ENCODE measurements at regions not wholly inside any gene's neighbourhood (a gene's known extent, or its start where the extent isn't known, plus 50 kb on each side); places are given as distances from the start of the nearest gene placed in this dataset.
A peak's percentile ranks its signal among the peaks of the same experiment; 100 is the strongest.

DNA sequence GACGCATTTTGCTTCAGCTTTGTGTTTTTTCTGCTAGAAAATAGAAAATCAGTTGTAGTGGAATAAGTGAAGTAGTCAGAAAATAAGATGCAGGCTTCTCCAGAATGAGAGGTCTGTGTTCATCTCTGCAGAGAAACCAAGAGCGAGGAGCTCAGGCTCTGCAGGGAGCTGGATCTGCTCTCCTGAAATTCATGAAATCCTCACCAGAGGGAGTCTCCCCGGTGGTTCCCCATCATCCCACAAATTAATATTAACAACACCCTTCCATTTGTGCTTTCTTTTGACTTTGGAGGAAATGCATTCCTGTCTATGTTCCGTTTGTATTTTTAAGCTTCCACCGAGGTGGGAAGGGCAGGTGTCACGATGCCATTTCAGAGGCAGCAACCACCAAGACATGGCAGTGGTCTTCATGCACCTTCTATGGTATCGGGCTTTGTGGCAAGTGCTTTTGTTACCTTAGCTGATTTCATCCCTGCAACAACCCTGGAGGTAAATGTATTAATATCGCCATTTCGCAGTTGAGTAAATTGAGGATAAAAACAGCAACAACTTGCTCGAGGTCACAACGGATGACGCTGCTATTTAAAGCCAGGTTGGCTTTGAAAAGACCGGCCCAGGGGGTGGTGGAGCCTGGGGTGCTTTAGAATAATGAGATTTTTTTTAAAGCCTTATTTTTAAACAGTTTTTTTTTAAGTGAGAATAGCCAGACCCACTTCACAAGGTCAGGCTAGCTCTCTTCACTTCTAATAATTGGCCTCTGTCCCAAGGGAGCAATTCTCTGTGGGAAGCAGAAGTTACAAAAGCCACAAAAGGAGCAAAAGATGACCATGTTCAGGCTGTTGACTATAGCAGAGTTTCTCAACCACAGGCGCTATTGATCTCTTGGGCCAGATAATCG, 367.6 kb upstream of the ERCC4 start (continued):
- TF ChIP-seq, protein P1, sequence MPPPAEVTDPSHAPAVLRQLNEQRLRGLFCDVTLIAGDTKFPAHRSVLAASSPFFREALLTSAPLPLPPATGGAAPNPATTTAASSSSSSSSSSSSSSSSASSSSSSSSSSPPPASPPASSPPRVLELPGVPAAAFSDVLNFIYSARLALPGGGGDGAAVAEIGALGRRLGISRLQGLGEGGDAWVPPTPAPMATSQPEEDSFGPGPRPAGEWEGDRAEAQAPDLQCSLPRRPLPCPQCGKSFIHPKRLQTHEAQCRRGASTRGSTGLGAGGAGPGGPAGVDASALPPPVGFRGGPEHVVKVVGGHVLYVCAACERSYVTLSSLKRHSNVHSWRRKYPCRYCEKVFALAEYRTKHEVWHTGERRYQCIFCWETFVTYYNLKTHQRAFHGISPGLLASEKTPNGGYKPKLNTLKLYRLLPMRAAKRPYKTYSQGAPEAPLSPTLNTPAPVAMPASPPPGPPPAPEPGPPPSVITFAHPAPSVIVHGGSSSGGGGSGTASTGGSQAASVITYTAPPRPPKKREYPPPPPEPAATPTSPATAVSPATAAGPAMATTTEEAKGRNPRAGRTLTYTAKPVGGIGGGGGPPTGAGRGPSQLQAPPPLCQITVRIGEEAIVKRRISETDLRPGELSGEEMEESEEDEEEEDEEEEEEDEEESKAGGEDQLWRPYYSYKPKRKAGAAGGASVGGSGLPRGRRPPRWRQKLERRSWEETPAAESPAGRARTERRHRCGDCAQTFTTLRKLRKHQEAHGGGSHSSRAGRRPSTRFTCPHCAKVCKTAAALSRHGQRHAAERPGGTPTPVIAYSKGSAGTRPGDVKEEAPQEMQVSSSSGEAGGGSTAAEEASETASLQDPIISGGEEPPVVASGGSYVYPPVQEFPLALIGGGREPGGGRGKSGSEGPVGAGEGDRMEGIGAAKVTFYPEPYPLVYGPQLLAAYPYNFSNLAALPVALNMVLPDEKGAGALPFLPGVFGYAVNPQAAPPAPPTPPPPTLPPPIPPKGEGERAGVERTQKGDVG (CRISPR knock-in tag; IDR thresholded peaks at IDR 0.05) = no peak
- TF ChIP-seq IKZF1 (conservative IDR thresholded peaks at IDR 0.05) (peak; percentile 78), FOS (IDR thresholded peaks at IDR 0.05; ENCODE audit: borderline replicate concordance, extremely low read depth, insufficient read length) (no peak), KDM1A (IDR thresholded peaks at IDR 0.05; ENCODE audit: borderline replicate concordance) (no peak), DPF2 (IDR thresholded peaks at IDR 0.05) (0 out of 2 replicates have a peak, but pooled peaks have one; percentile 57), BCL11A (IDR thresholded peaks at IDR 0.05; ENCODE audit: low read depth, low read length) (peak; percentile 81), YBX1 (IDR thresholded peaks at IDR 0.05) (0 out of 2 replicates have a peak, but pooled peaks have one; percentile 46), BACH1 (IDR thresholded peaks at IDR 0.05; ENCODE audit: borderline replicate concordance) (0 out of 2 replicates have a peak, but pooled peaks have one; percentile 32), RUNX3 (IDR thresholded peaks at IDR 0.05; ENCODE audit: low read length) (peak; percentile 47; the same call in 1 of the 2 replicates), ETV6 (conservative IDR thresholded peaks at IDR 0.05 in 1 of 2, IDR thresholded peaks at IDR 0.05 in 1 of 2; ENCODE audit: borderline replicate concordance in 1 of 2, low read depth in 1 of 2) (no peak), SMAD1 (IDR thresholded peaks at IDR 0.05; ENCODE audit: low read depth, partially characterized antibody) (peak; percentile 77), GATAD2B (conservative IDR thresholded peaks at IDR 0.05; ENCODE audit: low read depth) (peak; percentile 93; the same call in 1 of the 2 replicates), MEF2B (IDR thresholded peaks at IDR 0.05; ENCODE audit: partially characterized antibody, poor library complexity, severe bottlenecking) (peak; percentile 99), SMC3 (IDR thresholded peaks at IDR 0.05; ENCODE audit: borderline replicate concordance, low read length) (peak; percentile 2; the same call in 1 of the 2 replicates), MTA2 (IDR thresholded peaks at IDR 0.05; ENCODE audit: low read depth) (peak; percentile 93), IKZF2 (IDR thresholded peaks at IDR 0.05) (peak in 1 of 2 experiments; percentile 70; a peak in 2 of 4 replicates), NR2C2 (IDR thresholded peaks at IDR 0.05; ENCODE audit: borderline replicate concordance, control insufficient read depth, insufficient read length, low read depth) (no peak), ATF7 (IDR thresholded peaks at IDR 0.05; ENCODE audit: low read depth) (peak; percentile 39; the same call in 1 of the 2 replicates), NR2C1 (IDR thresholded peaks at IDR 0.05) (peak; percentile 25; the same call in 1 of the 2 replicates)
- TF ChIP-seq, protein P2, sequence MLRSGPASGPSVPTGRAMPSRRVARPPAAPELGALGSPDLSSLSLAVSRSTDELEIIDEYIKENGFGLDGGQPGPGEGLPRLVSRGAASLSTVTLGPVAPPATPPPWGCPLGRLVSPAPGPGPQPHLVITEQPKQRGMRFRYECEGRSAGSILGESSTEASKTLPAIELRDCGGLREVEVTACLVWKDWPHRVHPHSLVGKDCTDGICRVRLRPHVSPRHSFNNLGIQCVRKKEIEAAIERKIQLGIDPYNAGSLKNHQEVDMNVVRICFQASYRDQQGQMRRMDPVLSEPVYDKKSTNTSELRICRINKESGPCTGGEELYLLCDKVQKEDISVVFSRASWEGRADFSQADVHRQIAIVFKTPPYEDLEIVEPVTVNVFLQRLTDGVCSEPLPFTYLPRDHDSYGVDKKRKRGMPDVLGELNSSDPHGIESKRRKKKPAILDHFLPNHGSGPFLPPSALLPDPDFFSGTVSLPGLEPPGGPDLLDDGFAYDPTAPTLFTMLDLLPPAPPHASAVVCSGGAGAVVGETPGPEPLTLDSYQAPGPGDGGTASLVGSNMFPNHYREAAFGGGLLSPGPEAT (IDR thresholded peaks at IDR 0.05; ENCODE audit: low read depth) = 0 out of 2 replicates have a peak, but pooled peaks have one; percentile 13
- TF ChIP-seq, protein P3, sequence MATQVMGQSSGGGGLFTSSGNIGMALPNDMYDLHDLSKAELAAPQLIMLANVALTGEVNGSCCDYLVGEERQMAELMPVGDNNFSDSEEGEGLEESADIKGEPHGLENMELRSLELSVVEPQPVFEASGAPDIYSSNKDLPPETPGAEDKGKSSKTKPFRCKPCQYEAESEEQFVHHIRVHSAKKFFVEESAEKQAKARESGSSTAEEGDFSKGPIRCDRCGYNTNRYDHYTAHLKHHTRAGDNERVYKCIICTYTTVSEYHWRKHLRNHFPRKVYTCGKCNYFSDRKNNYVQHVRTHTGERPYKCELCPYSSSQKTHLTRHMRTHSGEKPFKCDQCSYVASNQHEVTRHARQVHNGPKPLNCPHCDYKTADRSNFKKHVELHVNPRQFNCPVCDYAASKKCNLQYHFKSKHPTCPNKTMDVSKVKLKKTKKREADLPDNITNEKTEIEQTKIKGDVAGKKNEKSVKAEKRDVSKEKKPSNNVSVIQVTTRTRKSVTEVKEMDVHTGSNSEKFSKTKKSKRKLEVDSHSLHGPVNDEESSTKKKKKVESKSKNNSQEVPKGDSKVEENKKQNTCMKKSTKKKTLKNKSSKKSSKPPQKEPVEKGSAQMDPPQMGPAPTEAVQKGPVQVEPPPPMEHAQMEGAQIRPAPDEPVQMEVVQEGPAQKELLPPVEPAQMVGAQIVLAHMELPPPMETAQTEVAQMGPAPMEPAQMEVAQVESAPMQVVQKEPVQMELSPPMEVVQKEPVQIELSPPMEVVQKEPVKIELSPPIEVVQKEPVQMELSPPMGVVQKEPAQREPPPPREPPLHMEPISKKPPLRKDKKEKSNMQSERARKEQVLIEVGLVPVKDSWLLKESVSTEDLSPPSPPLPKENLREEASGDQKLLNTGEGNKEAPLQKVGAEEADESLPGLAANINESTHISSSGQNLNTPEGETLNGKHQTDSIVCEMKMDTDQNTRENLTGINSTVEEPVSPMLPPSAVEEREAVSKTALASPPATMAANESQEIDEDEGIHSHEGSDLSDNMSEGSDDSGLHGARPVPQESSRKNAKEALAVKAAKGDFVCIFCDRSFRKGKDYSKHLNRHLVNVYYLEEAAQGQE (IDR thresholded peaks at IDR 0.05; ENCODE audit: low read depth, low read length) = no peak
